ENCODE measurements at regions not wholly inside any gene's neighbourhood (a gene's known extent, or its start where the extent isn't known, plus 50 kb on each side); places are given as distances from the start of the nearest gene placed in this dataset.
"Not testable (repeated sequence)": the region's sequence is repeated elsewhere in the genome, so short reads cannot be mapped to it uniquely, and the experiment has no call there.

GRCh38 chr4:126544276-126544675 is 1088.5 kb upstream of the INTU start (continued):
- TF ChIP-seq POLR2A (IDR thresholded peaks at IDR 0.05; ENCODE audit: low read depth, low read length): no peak

- H3K79me2 ChIP-seq (ENCODE audit: control insufficient read depth, insufficient read depth, low read length); CTCF ChIA-PET; H3K9ac ChIP-seq (ENCODE audit: control insufficient read depth, insufficient read depth, low read length); DNase-seq (ENCODE audit: low read depth, low spot score); H3K9me3 ChIP-seq (replicated peaks; ENCODE audit: control insufficient read depth, insufficient read depth, low read length); H4K20me1 ChIP-seq (ENCODE audit: control insufficient read depth, insufficient read depth); RAD21 ChIA-PET (ENCODE audit: unreplicated experiment); ATAC-seq; intact Hi-C loops (cut with micrococcal nuclease; ENCODE audit: unreplicated experiment); in situ Hi-C loops (cut with MboI); H3K27me3 ChIP-seq (replicated peaks in 1 of 2; ENCODE audit: control insufficient read depth in 2 of 2, insufficient read depth in 2 of 2, low read length in 1 of 2); H3K4me3 ChIP-seq; FAIRE-seq; SMC1A ChIA-PET (ENCODE audit: uncharacterized antibody, unreplicated experiment); H3K36me3 ChIP-seq (ENCODE audit: control insufficient read depth in 2 of 2, insufficient read depth in 2 of 2, low read length in 1 of 2); H2AFZ ChIP-seq (ENCODE audit: control insufficient read depth, low read depth, low read length); BruUV-seq (replicated peaks); H3K27ac ChIP-seq (ENCODE audit: control insufficient read depth, insufficient read depth); H3K4me1 ChIP-seq (ENCODE audit: control insufficient read depth, insufficient read depth, low read length); POLR2A ChIA-PET; H3K4me2 ChIP-seq (ENCODE audit: control insufficient read depth, insufficient read depth): not testable (repeated sequence)
- WGBS (ENCODE audit: insufficient coverage, insufficient replicate concordance, low lambda C conversion rate, missing lambda C conversion rate): 23% methylated on average over 10 of the region's 10 CpGs
Measured at GRCh38 chr4:126546197-126546596, 1086.6 kb upstream of the INTU start.

- Histone ChIP-seq H3K79me2 (ENCODE audit: control insufficient read depth, insufficient read depth, low read length) (no peaks in the 10 kb centered on the region), H3K27me3 (replicated peaks in 1 of 2; ENCODE audit: control insufficient read depth in 2 of 2, insufficient read depth in 2 of 2, low read length in 1 of 2) (no peaks in the 10 kb centered on the region), H3K36me3 (ENCODE audit: control insufficient read depth in 2 of 2, insufficient read depth in 2 of 2, low read length in 1 of 2) (no peaks in the 10 kb centered on the region), H3K9me3 (replicated peaks; ENCODE audit: control insufficient read depth, insufficient read depth, low read length) (no peaks in the 10 kb centered on the region), H3K27ac (ENCODE audit: control insufficient read depth, insufficient read depth) (no peak overlapping the region), H3K4me2 (ENCODE audit: control insufficient read depth, insufficient read depth) (no peak overlapping the region), H3K4me1 (ENCODE audit: control insufficient read depth, insufficient read depth, low read length) (no peaks in the 10 kb centered on the region), H3K4me3 (no peak overlapping the region), H3K9ac (ENCODE audit: control insufficient read depth, insufficient read depth, low read length) (no peak overlapping the region), H2AFZ (ENCODE audit: control insufficient read depth, low read depth, low read length) (no peak overlapping the region), H4K20me1 (ENCODE audit: control insufficient read depth, insufficient read depth) (no peaks in the 10 kb centered on the region)
- ATAC-seq: no peak
- no peak for DNase-seq (ENCODE audit: low read depth, low spot score)
- in situ Hi-C loops (cut with MboI): no loop called here
- no peak for FAIRE-seq
- CTCF ChIA-PET: no interaction called here
- RAD21 ChIA-PET (ENCODE audit: unreplicated experiment): no interaction called here
- TF ChIP-seq MAX (IDR thresholded peaks at IDR 0.05; ENCODE audit: low read depth, low read length): no peak
- no peak for TF ChIP-seq SKIL (IDR thresholded peaks at IDR 0.05; ENCODE audit: low read depth, poor library complexity, severe bottlenecking)
- intact Hi-C loops (cut with micrococcal nuclease; ENCODE audit: unreplicated experiment): no loop called here
- no TSS peak for BruUV-seq (replicated peaks)
- POLR2A ChIA-PET: no interaction called here
- SMC1A ChIA-PET (ENCODE audit: uncharacterized antibody, unreplicated experiment): no interaction called here
Measured at GRCh38 chr4:126547352-126547751, 1085.4 kb upstream of the INTU start.
